Vagina (tissue), 2 donors: ENCODE measurements at regions not wholly inside any gene's neighbourhood (a gene's known extent, or its start where the extent isn't known, plus 50 kb on each side); places are given as distances from the start of the nearest gene placed in this dataset.

ENCODE experiments used
- POLR2A ChIP-seq, 2 donors: fragments of 450-650 bp; IDR thresholded peaks; one replicate each; pipeline ENCODE4 v1.6.1; 2017; ENCODE audit warnings: antibody characterized with exemption in 2 of 2, mild to moderate bottlenecking in 2 of 2, moderate library complexity in 2 of 2
- TF ChIP-seq, protein P1 (sequence below), 3 experiments: fragments of 450-650 bp in 2 of 3; fragments of 200-600 bp in 1 of 3; sonication (generic) in 1 of 3; IDR thresholded peaks; one replicate each; pipeline ENCODE4 v1.5.1; 2017 to 2019; ENCODE audit warnings: antibody characterized with exemption in 3 of 3, mild to moderate bottlenecking in 2 of 3, moderate library complexity in 2 of 3

DNA sequence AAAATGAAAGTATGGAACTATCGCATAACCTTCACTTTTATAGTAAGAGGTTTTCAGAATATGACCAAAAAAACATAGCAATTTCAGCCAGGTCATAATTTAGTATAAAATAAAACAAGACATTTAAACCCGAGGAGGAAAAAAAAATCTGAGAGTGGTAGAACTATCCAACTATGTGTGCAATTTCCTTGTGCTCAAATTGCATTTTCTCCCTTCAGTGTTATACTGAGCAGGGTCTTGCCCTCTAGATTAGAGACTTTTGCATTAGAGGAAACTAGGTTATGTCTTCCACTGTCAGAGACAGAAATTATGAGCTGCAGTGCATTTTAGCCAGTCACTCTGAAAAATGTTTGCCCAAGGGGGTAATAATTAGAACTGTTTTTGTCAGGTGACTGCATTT is 330.6 kb downstream of the NR2F1-AS1 start:
- no peak for TF ChIP-seq POLR2A (IDR thresholded peaks at IDR 0.05)
- TF ChIP-seq, protein P1, sequence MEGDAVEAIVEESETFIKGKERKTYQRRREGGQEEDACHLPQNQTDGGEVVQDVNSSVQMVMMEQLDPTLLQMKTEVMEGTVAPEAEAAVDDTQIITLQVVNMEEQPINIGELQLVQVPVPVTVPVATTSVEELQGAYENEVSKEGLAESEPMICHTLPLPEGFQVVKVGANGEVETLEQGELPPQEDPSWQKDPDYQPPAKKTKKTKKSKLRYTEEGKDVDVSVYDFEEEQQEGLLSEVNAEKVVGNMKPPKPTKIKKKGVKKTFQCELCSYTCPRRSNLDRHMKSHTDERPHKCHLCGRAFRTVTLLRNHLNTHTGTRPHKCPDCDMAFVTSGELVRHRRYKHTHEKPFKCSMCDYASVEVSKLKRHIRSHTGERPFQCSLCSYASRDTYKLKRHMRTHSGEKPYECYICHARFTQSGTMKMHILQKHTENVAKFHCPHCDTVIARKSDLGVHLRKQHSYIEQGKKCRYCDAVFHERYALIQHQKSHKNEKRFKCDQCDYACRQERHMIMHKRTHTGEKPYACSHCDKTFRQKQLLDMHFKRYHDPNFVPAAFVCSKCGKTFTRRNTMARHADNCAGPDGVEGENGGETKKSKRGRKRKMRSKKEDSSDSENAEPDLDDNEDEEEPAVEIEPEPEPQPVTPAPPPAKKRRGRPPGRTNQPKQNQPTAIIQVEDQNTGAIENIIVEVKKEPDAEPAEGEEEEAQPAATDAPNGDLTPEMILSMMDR (IDR thresholded peaks at IDR 0.05): no peak
